CD4-positive, alpha-beta T cell (primary cell): ENCODE measurements at regions not wholly inside any gene's neighbourhood (a gene's known extent, or its start where the extent isn't known, plus 50 kb on each side); places are given as distances from the start of the nearest gene placed in this dataset.

Source experiments
- ATAC-seq: fragments of 200-7000 bp; cut with Tn5 transposase; one replicate; pipeline ENCODE4 v1.10.0; 2022; ENCODE audit warnings: mild to moderate bottlenecking; ENCODE audit not compliant: poor library complexity
- CTCF ChIA-PET: fragments of 350-600 bp; sonication (Branson Sonifier 250); formaldehyde crosslinking; loops from one replicate; lab custom pipeline; 2021; ENCODE audit warnings: antibody characterized with exemption, inconsistent platforms; lab: Charles Lee
- POLR2A ChIA-PET: fragments of 350-600 bp; sonication (Branson Sonifier 250); formaldehyde crosslinking; loops from one replicate; lab custom pipeline; 2021; ENCODE audit warnings: antibody characterized with exemption, inconsistent platforms; lab: Charles Lee
- DNase-seq, 14 experiments: peaks; one replicate each; pipeline ENCODE4 v3.0.0-alpha.2; 2013 to 2020; ENCODE audit warnings: mixed read lengths in 2 of 14
- H3K27ac ChIP-seq, 2 donors: one replicate each; pipeline versions ENCODE4 v1.5.1 to v1.7.0; 2013; ENCODE audit warnings: low read length in 2 of 2, low read depth in 1 of 2, mild to moderate bottlenecking in 1 of 2
- H3K27me3 ChIP-seq, 2 experiments: 1 replicate in 1 of 2; 2 replicates in 1 of 2; pipeline versions ENCODE4 v1.6.1 to v1.7.0; 2013; ENCODE audit warnings: low read length in 2 of 2, control low read depth in 1 of 2, mild to moderate bottlenecking in 1 of 2, moderate library complexity in 1 of 2; ENCODE audit not compliant: insufficient read depth in 2 of 2, control insufficient read depth in 1 of 2
- H3K36me3 ChIP-seq: one replicate; pipeline ENCODE4 v1.6.1; 2013; ENCODE audit warnings: low read length, control low read depth; ENCODE audit not compliant: insufficient read depth
- H3K4me1 ChIP-seq: one replicate; pipeline ENCODE4 v1.6.1; 2013; ENCODE audit warnings: low read length, control low read depth; ENCODE audit not compliant: insufficient read depth
- H3K4me3 ChIP-seq: one replicate; pipeline ENCODE4 v1.5.1; 2013; ENCODE audit warnings: mild to moderate bottlenecking, low read length, moderate library complexity
- H3K9me3 ChIP-seq, 2 experiments: 1 replicate in 1 of 2; 2 replicates in 1 of 2; pipeline versions ENCODE4 v1.6.1 to v1.7.0; 2013; ENCODE audit warnings: low read length in 2 of 2, mild to moderate bottlenecking in 2 of 2, control low read depth in 1 of 2, moderate library complexity in 1 of 2; ENCODE audit not compliant: control insufficient read depth in 1 of 2, insufficient read depth in 1 of 2
- H3K27ac Mint-ChIP-seq: one replicate; pipeline ENCODE4 v1.8.0; 2020; ENCODE audit warnings: mixed read lengths
- H3K27me3 Mint-ChIP-seq: one replicate; pipeline ENCODE4 v1.8.0; 2021; ENCODE audit warnings: mixed read lengths
- H3K36me3 Mint-ChIP-seq: one replicate; pipeline ENCODE4 v1.8.0; 2021; ENCODE audit warnings: low read depth, mixed read lengths
- H3K4me1 Mint-ChIP-seq: one replicate; pipeline ENCODE4 v1.8.0; 2021; ENCODE audit warnings: low read depth, mixed read lengths
- H3K4me3 Mint-ChIP-seq: one replicate; pipeline ENCODE4 v1.8.0; 2020; ENCODE audit warnings: mild to moderate bottlenecking, mixed read lengths
- H3K9me3 Mint-ChIP-seq: one replicate; pipeline ENCODE4 v1.8.0; 2020; ENCODE audit warnings: mixed read lengths
- CTCF ChIP-seq: fragments of 200-600 bp; IDR thresholded peaks from one replicate; pipeline ENCODE4 v1.8.0; 2022; ENCODE audit warnings: antibody characterized with exemption, mild to moderate bottlenecking
- intact Hi-C, 2 experiments: fragments of 100-400 bp; cut with DNase I in 1 of 2; cut with micrococcal nuclease in 1 of 2; formaldehyde crosslinking; loops; one replicate each; pipeline versions ENCODE4 v1.15.1 to v1.9.0; 2023 to 2025; cut with DNase I, micrococcal nuclease

GRCh38 chr9:11204521-11204920, 591.7 kb upstream of the PTPRD start:
- Histone ChIP-seq H3K27ac (no peak overlapping the region), H3K27me3 (no peaks in the 10 kb centered on the region), H3K9me3 (no peaks in the 10 kb centered on the region), H3K4me3 (no peak overlapping the region), H3K4me1 (no peaks in the 10 kb centered on the region), H3K36me3 (no peaks in the 10 kb centered on the region)
- ChIA-PET POLR2A (no interaction called here), CTCF (no interaction called here)
- Mint-ChIP-seq H3K4me3 (no peak overlapping the region), H3K36me3 (no peaks in the 10 kb centered on the region), H3K4me1 (no peaks in the 10 kb centered on the region), H3K9me3 (peaks cover 7% of the 10 kb centered on the region), H3K27ac (no peak overlapping the region), H3K27me3 (no peaks in the 10 kb centered on the region)
- DNase-seq: no peak
- no peak for ATAC-seq
- intact Hi-C loops: no loop called here
- TF ChIP-seq CTCF: no peak

DNA sequence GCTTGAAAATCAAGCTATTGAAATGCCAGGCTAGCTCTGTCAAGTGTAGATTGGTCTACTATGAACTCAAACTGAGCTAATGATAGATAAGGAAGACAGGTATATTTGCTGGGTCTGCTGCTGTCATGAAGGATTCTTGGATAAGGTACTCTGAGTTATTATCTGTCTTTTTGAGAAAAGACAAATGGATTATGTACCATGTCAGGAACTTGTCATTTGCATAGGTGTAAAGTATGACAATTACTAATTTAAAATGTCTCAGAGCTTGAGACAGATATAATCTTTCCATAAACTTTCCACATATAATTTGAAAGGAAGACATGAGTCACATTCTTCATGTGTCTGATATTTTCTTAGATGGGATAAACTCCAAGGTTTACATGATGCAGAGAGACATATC, 594.1 kb upstream of the PTPRD start:
- no peak for DNase-seq
- Mint-ChIP-seq H3K4me3 (no peak overlapping the region), H3K4me1 (no peaks in the 10 kb centered on the region), H3K36me3 (no peaks in the 10 kb centered on the region), H3K27me3 (no peaks in the 10 kb centered on the region), H3K27ac (no peak overlapping the region), H3K9me3 (peaks cover 4% of the 10 kb centered on the region)
- intact Hi-C loops: no loop called here
- no peak for TF ChIP-seq CTCF
- POLR2A ChIA-PET: no interaction called here
- no peaks in the 10 kb centered on the region for H3K36me3 ChIP-seq
- no peaks in the 10 kb centered on the region for H3K27me3 ChIP-seq
- no peak overlapping the region for H3K4me3 ChIP-seq
- no peaks in the 10 kb centered on the region for H3K9me3 ChIP-seq
- H3K4me1 ChIP-seq: no peaks in the 10 kb centered on the region
- CTCF ChIA-PET: no interaction called here
- H3K27ac ChIP-seq: no peak overlapping the region
- no peak for ATAC-seq

GRCh38 chr9:11233696-11234095, 620.9 kb upstream of the PTPRD start:
- no peaks in the 10 kb centered on the region for H3K27me3 Mint-ChIP-seq
- H3K4me3 Mint-ChIP-seq: no peak overlapping the region
- H3K9me3 Mint-ChIP-seq: peaks cover 34% of the 10 kb centered on the region
- Histone ChIP-seq H3K27ac (no peak overlapping the region), H3K36me3 (no peaks in the 10 kb centered on the region), H3K4me1 (no peaks in the 10 kb centered on the region), H3K9me3 (peaks cover 3 to 7% of the 10 kb centered on the region in 2 experiments), H3K4me3 (no peak overlapping the region), H3K27me3 (no peaks in the 10 kb centered on the region)
- TF ChIP-seq CTCF: no peak
- DNase-seq: no peak
- ChIA-PET POLR2A (no interaction called here), CTCF (no interaction called here)
- H3K4me1 Mint-ChIP-seq: no peaks in the 10 kb centered on the region
- H3K36me3 Mint-ChIP-seq: no peaks in the 10 kb centered on the region
- no peak overlapping the region for H3K27ac Mint-ChIP-seq
- intact Hi-C loops: no loop called here
- ATAC-seq: no peak
